Parathyroid adenoma (tissue), 2 donors: ENCODE measurements at regions not wholly inside any gene's neighbourhood (a gene's known extent, or its start where the extent isn't known, plus 50 kb on each side); places are given as distances from the start of the nearest gene placed in this dataset.
A peak's percentile ranks its signal among the peaks of the same experiment; 100 is the strongest.

ENCODE experiments used
- H2AFZ ChIP-seq: fragments of 300-600 bp; sonication (generic); one replicate; pipeline ENCODE4 v1.7.0; 2017; ENCODE audit warnings: antibody characterized with exemption, mild to moderate bottlenecking
- H3K27ac ChIP-seq: fragments of 300-600 bp; sonication (generic); one replicate; pipeline ENCODE4 v1.7.0; 2017
- H3K27me3 ChIP-seq: fragments of 300-600 bp; sonication (generic); one replicate; pipeline ENCODE4 v1.7.0; 2017; ENCODE audit warnings: low read length; ENCODE audit not compliant: control insufficient read depth, insufficient read depth
- H3K36me3 ChIP-seq: fragments of 300-600 bp; sonication (generic); one replicate; pipeline ENCODE4 v1.7.0; 2017; ENCODE audit warnings: low read length; ENCODE audit not compliant: control insufficient read depth, insufficient read depth
- H3K4me1 ChIP-seq: fragments of 300-600 bp; sonication (generic); one replicate; pipeline ENCODE4 v1.7.0; 2017; ENCODE audit warnings: control low read depth
- H3K4me2 ChIP-seq: fragments of 300-600 bp; sonication (generic); one replicate; pipeline ENCODE4 v1.7.0; 2017; ENCODE audit warnings: low read length
- H3K4me3 ChIP-seq: fragments of 300-600 bp; sonication (generic); one replicate; pipeline ENCODE4 v1.7.0; 2017; ENCODE audit warnings: low read depth, low read length
- H3K79me2 ChIP-seq: fragments of 300-600 bp; sonication (generic); one replicate; pipeline ENCODE4 v1.7.0; 2017; ENCODE audit warnings: control low read depth
- H3K9ac ChIP-seq: fragments of 300-600 bp; sonication (generic); one replicate; pipeline ENCODE4 v1.7.0; 2017; ENCODE audit warnings: mild to moderate bottlenecking
- H3K9me3 ChIP-seq: fragments of 300-600 bp; sonication (generic); one replicate; pipeline ENCODE4 v1.7.0; 2017; ENCODE audit warnings: low read length; ENCODE audit not compliant: control insufficient read depth
- TF ChIP-seq, protein P1 (sequence below): fragments of 300-600 bp; sonication (generic); IDR thresholded peaks from one replicate; pipeline ENCODE4 v1.7.0; 2017; ENCODE audit warnings: antibody characterized with exemption, mild to moderate bottlenecking
- donor health status: primary hyperparathyroidism.

DNA sequence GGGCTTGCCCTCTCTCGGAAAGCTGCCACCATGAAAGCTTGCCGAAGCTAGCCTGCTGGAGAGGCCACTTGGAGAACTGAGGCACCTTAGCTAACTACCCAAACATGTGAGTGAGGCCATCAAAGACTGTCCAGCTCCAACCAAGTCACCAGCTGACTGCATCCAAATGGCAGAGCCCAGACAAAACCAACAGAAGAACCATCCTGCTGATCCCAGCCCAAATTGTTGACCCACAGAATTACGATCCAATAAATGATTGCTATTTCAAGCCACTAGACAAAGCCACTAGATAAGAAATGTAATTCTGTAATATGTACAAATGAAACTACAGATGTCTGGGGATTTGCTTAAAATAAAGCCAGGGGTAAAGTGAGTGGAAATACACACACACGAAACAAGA, 109.8 kb upstream of the TRPM1 start:
- Histone ChIP-seq H3K4me1 (no peaks in the 10 kb centered on the region), H3K9ac (no peak overlapping the region), H3K9me3 (no peaks in the 10 kb centered on the region), H2AFZ (no peak overlapping the region), H3K79me2 (no peaks in the 10 kb centered on the region), H3K27ac (no peak overlapping the region), H3K4me3 (no peak overlapping the region), H3K27me3 (no peaks in the 10 kb centered on the region), H3K36me3 (no peaks in the 10 kb centered on the region), H3K4me2 (no peak overlapping the region)
- TF ChIP-seq, protein P1, sequence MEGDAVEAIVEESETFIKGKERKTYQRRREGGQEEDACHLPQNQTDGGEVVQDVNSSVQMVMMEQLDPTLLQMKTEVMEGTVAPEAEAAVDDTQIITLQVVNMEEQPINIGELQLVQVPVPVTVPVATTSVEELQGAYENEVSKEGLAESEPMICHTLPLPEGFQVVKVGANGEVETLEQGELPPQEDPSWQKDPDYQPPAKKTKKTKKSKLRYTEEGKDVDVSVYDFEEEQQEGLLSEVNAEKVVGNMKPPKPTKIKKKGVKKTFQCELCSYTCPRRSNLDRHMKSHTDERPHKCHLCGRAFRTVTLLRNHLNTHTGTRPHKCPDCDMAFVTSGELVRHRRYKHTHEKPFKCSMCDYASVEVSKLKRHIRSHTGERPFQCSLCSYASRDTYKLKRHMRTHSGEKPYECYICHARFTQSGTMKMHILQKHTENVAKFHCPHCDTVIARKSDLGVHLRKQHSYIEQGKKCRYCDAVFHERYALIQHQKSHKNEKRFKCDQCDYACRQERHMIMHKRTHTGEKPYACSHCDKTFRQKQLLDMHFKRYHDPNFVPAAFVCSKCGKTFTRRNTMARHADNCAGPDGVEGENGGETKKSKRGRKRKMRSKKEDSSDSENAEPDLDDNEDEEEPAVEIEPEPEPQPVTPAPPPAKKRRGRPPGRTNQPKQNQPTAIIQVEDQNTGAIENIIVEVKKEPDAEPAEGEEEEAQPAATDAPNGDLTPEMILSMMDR = no peak

DNA sequence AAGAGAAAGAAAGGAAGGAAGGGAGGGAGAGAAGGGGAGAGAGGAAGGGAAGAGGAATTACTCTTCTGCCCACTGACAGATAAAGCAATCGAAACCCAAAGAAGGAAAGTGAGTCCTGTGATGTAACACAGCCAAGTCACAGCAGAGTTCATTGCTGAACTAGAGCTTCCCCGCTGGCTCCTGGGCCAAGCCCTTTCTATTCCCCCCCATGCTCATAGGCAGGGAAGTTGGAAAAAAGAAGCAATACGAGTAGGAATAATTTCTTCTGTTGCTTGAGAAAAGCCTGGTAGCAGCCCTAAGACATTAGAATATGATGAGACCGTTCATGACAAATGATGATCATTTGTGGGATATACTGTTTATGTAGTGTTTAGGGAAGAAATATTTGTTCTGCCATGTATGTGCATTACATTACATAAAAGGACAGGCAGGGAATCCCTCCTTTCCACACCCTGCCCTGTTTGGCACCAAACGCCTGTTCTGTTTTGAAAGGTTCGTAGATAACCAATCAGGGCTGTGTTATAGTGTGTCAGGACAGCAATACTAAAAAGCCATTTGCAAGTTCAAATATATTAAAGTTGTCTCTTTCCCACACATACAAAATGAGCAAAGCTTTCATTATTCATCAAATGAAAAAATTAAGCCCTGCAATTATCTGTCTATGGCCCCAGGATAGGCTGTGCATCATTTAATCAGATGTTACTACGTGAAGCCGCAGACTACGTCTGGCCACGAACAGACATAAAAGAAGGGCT, 111.0 kb upstream of the TRPM1 start:
- H3K36me3 ChIP-seq = no peaks in the 10 kb centered on the region
- H3K9ac ChIP-seq = no peak overlapping the region
- H3K27ac ChIP-seq = no peak overlapping the region
- no peak overlapping the region for H3K4me2 ChIP-seq
- H3K79me2 ChIP-seq = no peaks in the 10 kb centered on the region
- H2AFZ ChIP-seq = no peak overlapping the region
- TF ChIP-seq, protein P1 = no peak
- H3K27me3 ChIP-seq = no peaks in the 10 kb centered on the region
- no peak overlapping the region for H3K4me3 ChIP-seq
- no peaks in the 10 kb centered on the region for H3K4me1 ChIP-seq
- no peaks in the 10 kb centered on the region for H3K9me3 ChIP-seq

DNA sequence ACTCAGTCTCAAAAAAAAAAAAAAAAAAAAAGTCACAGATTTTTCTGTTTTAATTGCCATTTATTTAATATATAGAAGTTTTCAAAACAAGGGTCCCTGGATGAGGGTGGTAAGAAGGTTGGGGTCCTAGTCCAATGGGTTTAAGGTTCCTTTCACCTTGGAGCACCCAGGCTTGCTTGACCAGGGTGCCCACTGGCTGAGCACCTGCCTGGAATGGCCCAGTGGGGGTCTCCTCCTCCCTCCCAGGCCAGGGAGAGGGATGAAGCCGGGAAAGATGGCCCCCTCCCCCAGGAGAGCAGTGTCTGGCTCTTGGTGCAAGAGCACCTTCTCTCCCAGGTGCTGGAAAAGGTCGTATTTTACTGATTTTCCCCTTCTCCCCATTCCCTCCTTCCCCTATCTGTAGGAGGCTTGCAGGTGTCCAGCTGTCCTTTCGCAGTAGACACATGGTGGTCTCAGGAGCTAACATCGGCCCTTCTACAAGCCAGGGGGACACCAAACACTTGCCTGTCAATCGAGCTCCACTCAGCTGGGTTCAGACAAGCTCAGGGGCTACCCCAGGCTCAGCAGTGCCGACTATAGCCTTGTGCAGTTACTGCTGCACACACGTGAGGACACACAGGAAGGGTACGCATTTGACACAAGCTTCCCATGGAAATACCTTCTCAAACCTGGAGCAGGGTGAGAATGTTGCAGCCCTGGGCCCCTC, 112.3 kb upstream of the KLF13 start:
- no peaks in the 10 kb centered on the region for H3K4me1 ChIP-seq
- H2AFZ ChIP-seq = no peak overlapping the region
- TF ChIP-seq, protein P1 = no peak
- H3K27me3 ChIP-seq = no peaks in the 10 kb centered on the region
- H3K79me2 ChIP-seq = no peaks in the 10 kb centered on the region
- no peaks in the 10 kb centered on the region for H3K36me3 ChIP-seq
- no peak overlapping the region for H3K9ac ChIP-seq
- H3K27ac ChIP-seq = no peak overlapping the region
- no peaks in the 10 kb centered on the region for H3K9me3 ChIP-seq
- H3K4me3 ChIP-seq = no peak overlapping the region
- H3K4me2 ChIP-seq = no peak overlapping the region

DNA sequence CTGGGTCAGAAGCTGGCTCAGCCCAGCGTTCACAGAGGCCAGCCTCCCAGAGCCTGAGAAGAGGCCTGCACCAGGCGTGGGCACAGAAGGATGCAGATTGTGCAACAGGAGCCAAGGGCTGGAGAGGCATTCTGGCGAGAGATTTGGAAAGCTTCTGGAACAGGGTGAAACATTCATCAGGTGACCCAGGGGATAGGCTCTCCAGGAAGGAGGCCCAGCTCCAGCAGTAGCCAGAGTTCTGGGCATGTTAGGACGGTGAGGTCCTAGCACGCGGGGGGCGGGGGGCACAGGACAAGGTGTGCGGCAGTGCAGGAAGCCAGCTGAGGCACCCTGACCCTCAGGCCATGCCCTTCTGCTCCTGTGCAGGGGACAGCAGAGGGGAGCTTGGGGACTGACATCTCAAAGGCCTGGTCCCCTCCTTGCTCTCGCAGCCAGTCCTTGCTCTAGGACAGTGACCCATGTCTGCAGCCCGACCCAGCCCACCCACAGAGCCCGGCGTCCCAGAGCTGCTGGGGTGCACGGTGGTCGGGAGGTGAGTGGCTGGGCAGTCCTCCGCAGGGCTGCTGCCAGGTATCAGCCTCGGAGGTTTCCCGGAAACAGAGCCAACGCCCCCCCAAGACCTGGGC, 111.7 kb upstream of the KLF13 start:
- H3K4me3 ChIP-seq = no peak overlapping the region
- no peaks in the 10 kb centered on the region for H3K79me2 ChIP-seq
- H2AFZ ChIP-seq = peak overlapping the region; percentile 75
- no peak overlapping the region for H3K9ac ChIP-seq
- H3K4me1 ChIP-seq = no peaks in the 10 kb centered on the region
- no peak overlapping the region for H3K4me2 ChIP-seq
- no peaks in the 10 kb centered on the region for H3K9me3 ChIP-seq
- TF ChIP-seq, protein P1 = no peak
- no peaks in the 10 kb centered on the region for H3K36me3 ChIP-seq
- no peaks in the 10 kb centered on the region for H3K27me3 ChIP-seq
- no peak overlapping the region for H3K27ac ChIP-seq
